Sigmoid colon (tissue), 6 donors: ENCODE measurements at regions not wholly inside any gene's neighbourhood (a gene's known extent, or its start where the extent isn't known, plus 50 kb on each side); places are given as distances from the start of the nearest gene placed in this dataset.

Experiments
- DNase-seq: peaks from one replicate; pipeline ENCODE4 v3.0.0-alpha.2; 2019
- H3K27ac ChIP-seq, 4 donors: fragments of 200-600 bp; sonication (generic); one replicate each; pipeline ENCODE4 v1.5.1; 2016 to 2019; ENCODE audit warnings: mild to moderate bottlenecking in 1 of 4
- H3K27me3 ChIP-seq, 3 donors: fragments of 200-600 bp; sonication (generic); one replicate each; pipeline ENCODE4 v1.5.1; 2019; ENCODE audit warnings: mild to moderate bottlenecking in 1 of 3
- H3K36me3 ChIP-seq, 4 donors: fragments of 200-600 bp; sonication (generic); one replicate each; pipeline ENCODE4 v1.5.1; 2016 to 2019
- H3K4me1 ChIP-seq, 4 donors: fragments of 200-600 bp; sonication (generic); one replicate each; pipeline ENCODE4 v1.5.1; 2017 to 2019
- H3K4me3 ChIP-seq, 4 donors: fragments of 200-600 bp; sonication (generic); one replicate each; pipeline ENCODE4 v1.5.1; 2017 to 2019; ENCODE audit warnings: mild to moderate bottlenecking in 2 of 4, moderate library complexity in 1 of 4
- H3K9me3 ChIP-seq, 4 donors: fragments of 200-600 bp in 3 of 4; sonication (generic) in 3 of 4; one replicate each; pipeline versions ENCODE4 v1.5.1 to v1.6.1; 2013 to 2019
- EP300 ChIP-seq, 4 donors: sonication (generic); formaldehyde crosslinking; IDR thresholded peaks; one replicate each; pipeline ENCODE4 v1.6.1; 2017; ENCODE audit warnings: antibody characterized with exemption in 4 of 4
- POLR2A ChIP-seq, 2 donors: fragments of 450-650 bp; IDR thresholded peaks; one replicate each; pipeline ENCODE4 v1.6.1; 2016; ENCODE audit warnings: antibody characterized with exemption in 2 of 2, mild to moderate bottlenecking in 2 of 2, moderate library complexity in 2 of 2
- POLR2AphosphoS5 ChIP-seq, 4 donors: sonication (generic); formaldehyde crosslinking; IDR thresholded peaks; one replicate each; pipeline ENCODE4 v1.6.1; 2017; ENCODE audit warnings: antibody characterized with exemption in 4 of 4
- WGBS, 2 donors: extraction: QIAGEN DNeasy Blood & Tissue Kit; methylation state at CpG; one replicate each; pipeline ENCODE4 v1.1.7; 2013; 5-methylcytosine and 5-hydroxymethylcytosine counted together
- intact Hi-C: fragments of 100-400 bp; cut with DNase I; formaldehyde crosslinking; loops from one replicate; pipeline ENCODE4 v1.15.1; 2023
- TF ChIP-seq, protein P1 (sequence below), 4 experiments: fragments of 450-650 bp in 3 of 4; fragments of 200-600 bp in 1 of 4; IDR thresholded peaks; one replicate each; pipeline ENCODE4 v1.5.1; 2016 to 2019; ENCODE audit warnings: antibody characterized with exemption in 4 of 4, mild to moderate bottlenecking in 3 of 4, moderate library complexity in 2 of 4
- donor health status: healthy with polysubstance abuse.
- donor health status: healthy.

DNA sequence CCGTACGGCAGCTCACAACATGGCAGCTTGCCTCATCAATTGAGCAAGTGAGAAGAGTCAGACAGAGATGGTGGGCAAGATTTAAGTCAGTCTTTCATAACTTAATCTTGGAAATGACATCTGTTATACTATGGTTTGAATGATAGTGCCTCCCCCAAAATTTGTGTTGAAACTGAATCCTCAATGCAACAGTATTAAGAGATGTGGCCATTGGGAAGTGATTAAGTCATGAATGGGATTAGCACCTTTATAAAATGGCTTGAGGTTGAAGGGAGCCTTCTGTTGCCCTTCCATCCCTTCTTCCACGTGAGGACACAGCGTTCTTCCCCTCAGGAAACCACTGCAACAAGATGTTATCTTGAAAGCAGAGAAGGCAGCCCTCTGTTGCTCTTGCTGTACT, 124.2 kb downstream of the C12orf75 start:
- 61 to 73% methylated on average over 4 of the region's 4 CpGs for WGBS, 2 donors
- TF ChIP-seq POLR2AphosphoS5 (IDR thresholded peaks at IDR 0.05) (no peak), POLR2A (IDR thresholded peaks at IDR 0.05) (no peak), EP300 (IDR thresholded peaks at IDR 0.05) (no peak)
- TF ChIP-seq, protein P1, sequence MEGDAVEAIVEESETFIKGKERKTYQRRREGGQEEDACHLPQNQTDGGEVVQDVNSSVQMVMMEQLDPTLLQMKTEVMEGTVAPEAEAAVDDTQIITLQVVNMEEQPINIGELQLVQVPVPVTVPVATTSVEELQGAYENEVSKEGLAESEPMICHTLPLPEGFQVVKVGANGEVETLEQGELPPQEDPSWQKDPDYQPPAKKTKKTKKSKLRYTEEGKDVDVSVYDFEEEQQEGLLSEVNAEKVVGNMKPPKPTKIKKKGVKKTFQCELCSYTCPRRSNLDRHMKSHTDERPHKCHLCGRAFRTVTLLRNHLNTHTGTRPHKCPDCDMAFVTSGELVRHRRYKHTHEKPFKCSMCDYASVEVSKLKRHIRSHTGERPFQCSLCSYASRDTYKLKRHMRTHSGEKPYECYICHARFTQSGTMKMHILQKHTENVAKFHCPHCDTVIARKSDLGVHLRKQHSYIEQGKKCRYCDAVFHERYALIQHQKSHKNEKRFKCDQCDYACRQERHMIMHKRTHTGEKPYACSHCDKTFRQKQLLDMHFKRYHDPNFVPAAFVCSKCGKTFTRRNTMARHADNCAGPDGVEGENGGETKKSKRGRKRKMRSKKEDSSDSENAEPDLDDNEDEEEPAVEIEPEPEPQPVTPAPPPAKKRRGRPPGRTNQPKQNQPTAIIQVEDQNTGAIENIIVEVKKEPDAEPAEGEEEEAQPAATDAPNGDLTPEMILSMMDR (IDR thresholded peaks at IDR 0.05), result no peak

DNA sequence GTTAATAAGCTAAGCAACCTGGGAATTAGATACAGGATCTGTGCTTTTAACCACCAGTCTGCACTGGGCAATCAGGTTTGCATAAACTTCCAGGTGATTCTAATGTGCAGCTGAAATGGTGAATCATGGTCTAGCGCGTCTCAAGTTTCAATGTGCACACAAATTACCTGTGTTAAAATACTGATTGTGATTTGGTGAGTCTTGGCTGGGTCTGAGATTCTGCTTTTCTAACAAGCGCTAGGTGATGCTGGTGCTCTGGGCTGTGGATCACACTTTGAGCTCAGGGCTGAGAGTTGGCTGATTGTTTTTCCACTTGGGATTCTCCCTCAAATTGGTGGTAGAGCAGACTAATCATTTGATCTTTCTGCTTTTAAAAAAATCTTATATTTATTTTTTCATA, 124.8 kb downstream of the C12orf75 start:
- no peak for DNase-seq
- TF ChIP-seq EP300 (IDR thresholded peaks at IDR 0.05), result no peak
- TF ChIP-seq POLR2A (IDR thresholded peaks at IDR 0.05), result no peak
- TF ChIP-seq, protein P1 (IDR thresholded peaks at IDR 0.05), result no peak
- TF ChIP-seq POLR2AphosphoS5 (IDR thresholded peaks at IDR 0.05), result no peak
- intact Hi-C loops, result no loop called here
- WGBS, 2 donors, result 93 to 95% methylated on average over 3 of the region's 3 CpGs
- Histone ChIP-seq H3K9me3 (peaks cover 0 to 6% (median 0%) of the 10 kb centered on the region in 4 donors), H3K36me3 (no peaks in the 10 kb centered on the region), H3K27me3 (no peaks in the 10 kb centered on the region), H3K4me3 (no peak overlapping the region), H3K4me1 (no peaks in the 10 kb centered on the region), H3K27ac (no peak overlapping the region)

More for the DNA sequence above, 124.2 kb downstream of the C12orf75 start:
- H3K36me3 ChIP-seq, result no peaks in the 10 kb centered on the region
- H3K4me1 ChIP-seq, result no peaks in the 10 kb centered on the region
- H3K4me3 ChIP-seq, result no peak overlapping the region
- no peaks in the 10 kb centered on the region for H3K27me3 ChIP-seq
- no peak for DNase-seq
- intact Hi-C loops, result no loop called here
- no peak overlapping the region for H3K27ac ChIP-seq
- H3K9me3 ChIP-seq, result peaks cover 0 to 6% (median 0%) of the 10 kb centered on the region in 4 donors

DNA sequence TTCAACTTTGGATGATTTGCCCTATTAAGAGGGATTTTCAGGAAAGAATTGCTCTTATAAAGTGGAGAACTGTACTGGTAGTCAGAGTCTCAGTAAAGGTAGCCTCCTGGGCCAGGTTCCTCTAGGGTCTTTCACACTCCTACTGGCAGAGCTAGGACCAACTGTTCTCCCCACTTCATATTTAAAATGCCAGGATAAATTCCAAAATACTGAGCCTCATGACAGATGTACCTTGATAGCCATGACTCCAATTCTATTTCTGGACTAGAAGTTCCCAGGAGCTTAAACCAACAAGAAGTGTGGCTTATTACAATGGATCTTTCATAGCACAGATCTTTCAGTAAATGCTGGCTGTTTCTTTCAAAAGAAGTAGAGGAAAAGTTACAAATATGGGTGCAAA, 126.5 kb downstream of the C12orf75 start:
- Histone ChIP-seq H3K27ac (no peak overlapping the region), H3K4me3 (no peak overlapping the region), H3K4me1 (no peaks in the 10 kb centered on the region), H3K9me3 (peaks cover 0 to 6% (median 0%) of the 10 kb centered on the region in 4 donors), H3K27me3 (no peaks in the 10 kb centered on the region), H3K36me3 (no peaks in the 10 kb centered on the region)
- intact Hi-C loops, result no loop called here
- no peak for TF ChIP-seq EP300 (IDR thresholded peaks at IDR 0.05)
- no peak for TF ChIP-seq POLR2AphosphoS5 (IDR thresholded peaks at IDR 0.05)
- TF ChIP-seq POLR2A (IDR thresholded peaks at IDR 0.05), result no peak
- TF ChIP-seq, protein P1 (IDR thresholded peaks at IDR 0.05), result no peak
- no peak for DNase-seq

DNA sequence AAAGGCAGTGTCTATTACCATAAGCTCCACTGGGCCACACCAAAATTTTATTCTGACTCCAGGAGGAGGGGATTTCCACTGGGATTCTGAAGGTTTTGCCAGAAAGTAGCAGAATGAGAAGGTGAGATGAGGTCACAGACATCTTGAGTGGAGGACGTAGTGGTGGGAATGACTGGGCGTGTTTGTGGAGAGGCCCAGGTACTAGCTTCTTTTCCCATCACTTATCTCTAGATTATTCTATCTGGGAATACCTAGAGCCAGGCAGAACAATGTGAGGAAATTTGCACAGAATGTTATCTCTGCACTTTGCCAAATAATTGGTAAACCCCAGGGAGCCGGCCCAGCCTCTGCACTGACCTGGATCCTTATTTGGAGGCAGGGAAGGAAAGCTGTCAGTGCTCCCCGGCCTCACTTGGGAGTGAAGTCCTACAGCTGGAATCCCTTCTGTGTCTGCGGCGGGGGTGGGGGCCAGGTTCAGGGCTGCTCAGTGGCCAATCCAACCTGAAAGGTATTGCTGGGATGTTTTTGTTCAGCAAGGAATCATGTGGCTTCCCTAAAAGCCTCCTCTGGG, 129.4 kb downstream of the C12orf75 start:
- no peak for DNase-seq
- H3K4me1 ChIP-seq, result no peaks in the 10 kb centered on the region
- peaks cover 0 to 6% (median 0%) of the 10 kb centered on the region in 4 donors for H3K9me3 ChIP-seq
- H3K36me3 ChIP-seq, result no peaks in the 10 kb centered on the region
- peak overlapping the region in 1 of 4 donors; percentile 11 for H3K27ac ChIP-seq
- H3K4me3 ChIP-seq, result no peak overlapping the region
- H3K27me3 ChIP-seq, result no peaks in the 10 kb centered on the region
- intact Hi-C loops, result no loop called here
- TF ChIP-seq EP300 (IDR thresholded peaks at IDR 0.05) (no peak), POLR2AphosphoS5 (IDR thresholded peaks at IDR 0.05) (no peak), POLR2A (IDR thresholded peaks at IDR 0.05) (no peak)
- TF ChIP-seq, protein P1 (IDR thresholded peaks at IDR 0.05), result no peak
- 73 to 83% methylated on average over 6 of the region's 6 CpGs for WGBS, 2 donors
